ENCODE measurements at regions not wholly inside any gene's neighbourhood (a gene's known extent, or its start where the extent isn't known, plus 50 kb on each side); places are given as distances from the start of the nearest gene placed in this dataset.
A peak's percentile ranks its signal among the peaks of the same experiment; 100 is the strongest.
"Not testable (repeated sequence)": the region's sequence is repeated elsewhere in the genome, so short reads cannot be mapped to it uniquely, and the experiment has no call there.

- no peak for DNase-seq
These were observed 57.0 kb downstream of the RASL11A start for GRCh38 chr13:27327633-27328032.

GRCh38 chr13:27329210-27329609 lies 58.6 kb downstream of the RASL11A start:
- DNase-seq, result no peak

- DNase-seq, result no peak
These were observed 64.3 kb downstream of the RASL11A start for GRCh38 chr13:27334774-27335435.

- DNase-seq, result no peak
These were observed 65.5 kb downstream of the RASL11A start for GRCh38 chr13:27336014-27336673.

DNA sequence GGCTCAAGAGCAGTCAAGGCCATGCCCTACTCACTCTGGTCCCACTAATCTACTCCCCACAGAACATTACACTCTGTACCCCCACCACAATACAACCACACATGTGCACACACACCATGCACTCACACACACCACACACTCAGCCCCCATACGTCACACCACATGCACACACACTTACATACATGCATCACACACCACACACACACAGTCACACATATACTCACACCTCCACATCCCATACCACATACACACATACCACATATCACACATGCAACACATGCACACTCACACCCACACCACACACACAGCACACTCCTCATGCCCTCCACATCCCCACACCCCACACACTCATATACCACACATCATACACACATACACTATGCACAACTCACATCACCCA lies 67.6 kb downstream of the RASL11A start:
- no peak for DNase-seq

- no peak for DNase-seq
These were observed 68.2 kb downstream of the RASL11A start for GRCh38 chr13:27338816-27339215.

GRCh38 chr13:27339299-27339698 lies 68.7 kb downstream of the RASL11A start:
- DNase-seq, result no peak

GRCh38 chr13:27341616-27342015 lies 71.0 kb downstream of the RASL11A start:
- no peak for DNase-seq

DNA sequence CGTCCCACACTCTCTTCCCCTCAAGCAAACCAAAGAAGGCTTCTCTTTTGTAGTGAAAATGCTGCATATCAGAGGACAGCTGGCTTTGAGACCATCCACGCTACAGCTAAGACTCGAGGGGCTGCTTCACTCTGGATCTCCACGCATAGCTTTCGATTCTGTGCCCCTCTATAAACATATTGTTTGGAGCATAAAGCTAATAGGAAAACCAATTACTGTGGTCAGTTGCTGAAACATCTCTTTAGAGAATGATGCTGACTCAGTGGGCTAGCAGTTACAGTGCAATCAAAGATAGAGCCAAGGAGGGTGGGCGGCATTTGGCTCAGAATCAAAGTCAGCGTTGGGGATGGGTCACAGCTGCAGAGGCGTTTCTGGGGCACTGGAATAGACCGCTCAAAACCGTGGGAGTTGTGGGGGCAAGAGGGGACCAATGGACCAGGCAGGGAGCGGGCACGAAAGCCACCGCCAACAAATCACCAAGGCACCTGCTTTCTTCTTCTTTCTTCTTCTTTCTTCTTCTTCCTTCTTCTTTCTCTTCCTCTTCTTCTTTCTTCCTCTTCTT lies 76.7 kb downstream of the RASL11A start:
- no peak for DNase-seq

DNA sequence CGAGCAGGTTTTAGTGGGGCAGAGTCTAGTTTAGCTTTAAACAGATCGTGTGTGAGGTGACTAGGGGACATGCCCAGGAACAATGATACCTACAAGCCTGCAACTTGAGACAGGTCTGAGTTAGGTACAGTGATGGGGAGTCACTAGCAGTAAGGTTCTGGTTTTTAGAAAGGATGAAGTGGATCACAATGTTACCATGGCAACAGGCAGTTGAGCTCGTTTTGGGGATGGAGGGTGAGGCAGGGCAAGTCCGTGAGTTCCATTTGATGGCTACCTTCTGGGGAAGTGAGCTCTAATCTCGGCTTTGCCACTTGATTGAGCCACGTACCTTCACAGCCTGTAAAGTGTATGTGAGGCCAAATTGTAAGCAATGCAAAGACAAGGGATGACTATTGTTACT lies 76.0 kb upstream of the GTF3A start:
- no peak for DNase-seq

DNA sequence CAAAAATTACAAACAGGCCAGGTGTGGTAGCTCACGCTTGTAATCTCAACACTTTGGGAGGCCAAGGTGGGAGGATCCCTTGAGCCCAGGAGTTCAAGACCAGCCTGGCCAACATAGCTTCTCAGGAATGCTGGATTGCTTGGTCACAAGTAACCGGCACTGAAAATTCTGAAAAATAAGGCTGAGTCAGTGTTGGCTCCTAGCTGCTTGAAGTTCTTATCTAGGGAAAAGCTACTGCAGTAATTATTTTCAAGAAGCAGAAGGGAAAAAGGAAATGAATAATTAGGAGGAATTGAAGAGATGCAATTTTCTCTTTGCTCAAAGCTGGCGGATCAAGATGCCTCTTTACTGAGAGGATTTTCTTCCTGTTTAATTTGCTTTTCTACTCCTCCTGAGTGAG lies 75.0 kb upstream of the GTF3A start:
- DNase-seq, result no peak

DNA sequence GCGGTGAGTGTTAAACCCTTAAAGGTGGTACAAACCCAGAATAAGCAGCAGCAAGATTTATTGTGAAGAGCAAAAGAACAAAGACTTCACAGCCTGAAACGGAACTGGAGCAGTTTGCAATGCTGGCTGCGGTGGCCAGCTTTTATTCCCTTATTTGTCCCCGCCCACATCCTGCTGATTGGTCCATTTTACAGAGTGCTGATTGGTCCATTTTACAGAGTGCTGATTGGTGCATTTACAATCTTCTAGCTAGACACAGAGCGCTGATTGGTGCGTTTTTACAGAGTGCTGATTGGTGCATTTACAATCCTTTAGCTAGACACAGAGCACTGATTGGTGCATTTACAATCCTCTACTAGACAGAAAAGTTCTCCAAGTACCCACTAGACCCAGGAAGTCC lies 73.6 kb upstream of the GTF3A start:
- DNase-seq, result not testable (repeated sequence)

- DNase-seq, result no peak
These were observed 71.7 kb upstream of the GTF3A start for GRCh38 chr13:27352698-27353097.

DNA sequence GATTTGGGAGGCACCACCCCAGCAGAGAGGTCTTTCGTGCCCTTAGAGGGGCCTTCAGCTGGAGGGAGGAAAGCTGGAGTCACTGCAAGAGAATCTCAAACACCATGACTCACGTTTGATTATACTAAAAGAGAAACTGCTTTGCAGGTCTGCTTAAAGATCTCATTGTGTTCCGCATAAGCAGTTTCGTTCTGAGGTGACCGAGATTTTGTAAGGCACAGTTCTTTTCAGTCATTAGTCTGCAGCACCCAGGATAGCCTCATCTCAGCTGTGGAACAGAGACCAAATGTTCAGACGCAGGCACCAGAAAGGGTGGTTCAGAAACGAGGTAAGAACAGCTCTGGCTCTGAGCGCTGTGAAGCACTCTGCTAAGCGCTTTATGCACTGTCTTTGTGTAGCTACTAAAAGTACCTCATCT lies 71.2 kb upstream of the GTF3A start:
- DNase-seq, result no peak

DNA sequence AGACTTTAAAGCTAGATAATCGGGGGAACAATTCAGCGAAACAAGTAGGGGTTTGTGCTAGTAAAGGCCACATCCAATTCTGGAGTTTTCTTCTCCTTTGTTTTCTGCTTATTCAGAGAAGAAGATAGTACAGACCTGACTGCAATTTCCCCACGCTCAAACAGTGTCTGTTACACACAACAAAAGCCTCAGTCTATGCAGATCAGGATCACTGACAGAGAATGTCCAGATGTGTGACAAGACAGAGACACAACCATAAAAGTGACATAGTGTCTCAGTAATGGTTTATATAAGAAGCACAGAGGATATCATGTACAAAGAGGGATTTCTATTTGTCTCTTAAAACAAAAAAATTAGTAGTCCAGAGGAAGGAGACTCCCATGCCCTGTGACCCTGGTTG lies 70.7 kb upstream of the GTF3A start:
- DNase-seq, result no peak

GRCh38 chr13:27354379-27354778 lies 70.0 kb upstream of the GTF3A start:
- no peak for DNase-seq

- DNase-seq, result no peak
These were observed 68.5 kb upstream of the GTF3A start for GRCh38 chr13:27355894-27356293.

DNA sequence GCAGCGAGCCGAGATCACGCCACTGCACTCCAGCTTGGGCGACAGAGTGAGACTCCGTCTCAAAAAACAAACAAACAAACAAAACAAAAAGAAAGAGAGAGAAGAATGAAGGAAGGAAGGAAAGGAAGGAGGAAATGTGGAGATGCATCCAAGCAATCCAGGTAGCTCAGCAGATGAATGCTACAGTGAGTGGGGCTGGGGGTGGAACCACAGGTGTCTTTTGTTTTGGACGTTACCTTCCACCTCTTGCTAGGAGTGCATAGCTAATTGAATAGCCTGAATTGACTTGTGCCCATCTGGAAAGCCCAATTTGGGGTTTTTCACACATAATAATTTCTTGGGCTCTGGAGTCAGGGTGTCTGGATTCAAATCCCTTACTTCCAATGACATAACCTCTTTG lies 66.0 kb upstream of the GTF3A start:
- no peak for DNase-seq

DNA sequence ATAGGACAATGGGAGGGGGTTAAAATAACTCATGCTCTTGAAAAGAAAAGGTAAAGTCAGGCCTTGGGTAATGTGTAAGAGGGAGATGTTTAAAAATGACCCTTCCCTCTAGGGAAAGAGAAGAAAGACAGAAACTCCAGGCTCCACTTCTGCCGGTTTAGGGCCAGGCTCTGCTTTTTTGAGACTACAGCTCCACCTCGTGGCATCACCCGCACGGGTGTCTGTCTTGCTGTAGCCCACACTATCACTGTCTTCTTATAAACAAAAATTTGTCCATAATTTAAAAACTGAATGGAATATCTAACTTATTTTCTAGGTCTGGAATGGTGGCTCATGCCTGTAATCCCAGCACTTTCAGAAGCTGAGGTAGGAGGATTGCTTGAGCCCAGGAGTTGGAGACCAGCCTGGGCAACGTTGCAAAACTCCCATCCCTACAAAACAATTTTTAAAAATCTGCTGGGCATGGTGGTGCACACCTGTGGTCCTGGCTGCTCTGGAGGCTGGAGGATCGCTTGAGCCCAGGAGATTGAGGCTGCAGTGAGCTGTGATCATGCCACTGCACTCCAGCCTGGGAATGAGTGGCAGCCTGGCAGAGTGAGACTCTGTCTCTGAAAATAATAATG lies 65.1 kb upstream of the GTF3A start:
- no peak for DNase-seq

- no peak for DNase-seq
These were observed 63.9 kb upstream of the GTF3A start for GRCh38 chr13:27360562-27360961.

GRCh38 chr13:27362064-27362751 lies 62.2 kb upstream of the GTF3A start:
- DNase-seq, result peak; percentile 68

DNA sequence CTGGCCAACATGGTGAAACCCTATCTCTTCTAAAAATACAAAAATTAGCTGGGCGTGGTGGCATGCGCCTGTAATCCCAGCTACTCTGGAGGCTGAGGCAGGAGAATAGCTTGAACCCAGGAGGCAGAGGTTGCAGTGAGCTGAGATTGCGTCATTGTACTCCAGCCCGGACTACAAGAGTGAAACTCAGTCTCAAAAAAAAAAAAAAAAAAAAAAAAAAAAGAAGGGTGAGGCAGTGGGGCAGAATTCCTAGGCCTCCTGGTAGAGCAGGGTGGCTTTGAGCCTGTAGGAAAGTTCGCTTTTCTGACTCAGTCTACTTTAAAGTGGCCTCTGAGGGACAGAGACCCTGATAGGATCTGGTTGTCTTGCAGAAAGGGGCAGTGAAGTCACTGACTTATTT lies 60.8 kb upstream of the GTF3A start:
- DNase-seq, result not testable (repeated sequence)

DNA sequence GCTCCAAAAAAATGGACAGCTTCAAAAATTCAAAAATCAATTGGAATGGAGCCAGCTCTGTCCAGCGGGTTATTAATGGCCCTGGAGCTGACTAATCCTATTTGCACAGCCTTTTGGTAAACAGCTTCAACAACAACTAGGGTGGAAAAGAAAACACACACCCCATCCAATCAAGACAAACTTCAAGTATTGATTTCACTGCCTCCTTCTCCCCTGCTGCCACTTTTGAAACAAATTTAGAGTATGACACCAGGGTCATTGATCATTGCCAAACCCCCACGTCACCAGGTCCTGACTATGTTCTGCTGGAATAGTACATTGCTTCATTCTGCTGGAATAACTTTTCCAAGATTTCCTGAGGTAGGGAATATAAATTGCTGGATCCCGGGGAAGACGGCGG lies 56.8 kb upstream of the GTF3A start:
- DNase-seq, result no peak
